ENCODE measurements at regions not wholly inside any gene's neighbourhood (a gene's known extent, or its start where the extent isn't known, plus 50 kb on each side); places are given as distances from the start of the nearest gene placed in this dataset.

GRCh38 chr5:175765858-175766257 is 105.5 kb upstream of the CPLX2 start:
- Histone ChIP-seq H3K27ac (no peak overlapping the region), H3K4me1 (no peaks in the 10 kb centered on the region), H3K36me3 (replicated peaks in 1 of 2; ENCODE audit: insufficient read depth in 1 of 2, low read depth in 2 of 2) (no peaks in the 10 kb centered on the region), H3K27me3 (no peaks in the 10 kb centered on the region), H3K4me3 (no peak overlapping the region), H3K9me3 (peaks cover 0 to 17% (median 0%) of the 10 kb centered on the region in 3 donors)
- no peak for TF ChIP-seq POLR2A (IDR thresholded peaks at IDR 0.05)
- TF ChIP-seq CTCF (IDR thresholded peaks at IDR 0.05): no peak
- DNase-seq (no peak), ATAC-seq (no peak)
- intact Hi-C loops (cut with DNase I): no loop called here
- WGBS, 2 donors: 68 to 74% methylated on average over 3 of the region's 3 CpGs

GRCh38 chr5:175766963-175767362 is 104.4 kb upstream of the CPLX2 start:
- Histone ChIP-seq H3K9me3 (peaks cover 0 to 9% (median 0%) of the 10 kb centered on the region in 3 donors), H3K27me3 (no peaks in the 10 kb centered on the region), H3K36me3 (replicated peaks in 1 of 2; ENCODE audit: insufficient read depth in 1 of 2, low read depth in 2 of 2) (no peaks in the 10 kb centered on the region), H3K4me1 (no peaks in the 10 kb centered on the region), H3K4me3 (no peak overlapping the region), H3K27ac (no peak overlapping the region)
- ATAC-seq: no peak
- DNase-seq: no peak
- intact Hi-C loops (cut with DNase I): no loop called here
- TF ChIP-seq POLR2A (IDR thresholded peaks at IDR 0.05) (no peak), CTCF (IDR thresholded peaks at IDR 0.05) (no peak)
- 38 to 89% methylated on average over 1 to 2 of the region's 2 CpGs for WGBS, 2 donors

GRCh38 chr5:175772747-175773533 is 98.4 kb upstream of the CPLX2 start:
- H3K9me3 ChIP-seq: no peaks in the 10 kb centered on the region
- H3K27ac ChIP-seq: no peak overlapping the region
- intact Hi-C loops (cut with DNase I): no loop called here
- WGBS, 2 donors: 2 to 10% methylated on average over 24 to 50 of the region's 50 CpGs
- H3K27me3 ChIP-seq: no peaks in the 10 kb centered on the region
- no peak overlapping the region for H3K4me3 ChIP-seq
- ATAC-seq (no peak), DNase-seq (no peak)
- H3K4me1 ChIP-seq: no peaks in the 10 kb centered on the region
- TF ChIP-seq POLR2A (IDR thresholded peaks at IDR 0.05) (no peak), CTCF (IDR thresholded peaks at IDR 0.05) (no peak)
- H3K36me3 ChIP-seq (replicated peaks in 1 of 2; ENCODE audit: insufficient read depth in 1 of 2, low read depth in 2 of 2): no peaks in the 10 kb centered on the region

- no peak for ATAC-seq
- H3K9me3 ChIP-seq: no peaks in the 10 kb centered on the region
- no peaks in the 10 kb centered on the region for H3K4me1 ChIP-seq
- DNase-seq: no peak
- no peaks in the 10 kb centered on the region for H3K27me3 ChIP-seq
- H3K4me3 ChIP-seq: no peak overlapping the region
- no peaks in the 10 kb centered on the region for H3K36me3 ChIP-seq (replicated peaks in 1 of 2; ENCODE audit: insufficient read depth in 1 of 2, low read depth in 2 of 2)
- intact Hi-C loops (cut with DNase I): no loop called here
- WGBS, 2 donors: 5 to 19% methylated on average over 12 of the region's 12 CpGs
- no peak overlapping the region for H3K27ac ChIP-seq
- TF ChIP-seq CTCF (IDR thresholded peaks at IDR 0.05): no peak
- no peak for TF ChIP-seq POLR2A (IDR thresholded peaks at IDR 0.05)
These were observed 97.8 kb upstream of the CPLX2 start for GRCh38 chr5:175773534-175774070.

- H3K4me3 ChIP-seq: no peak overlapping the region
- no peaks in the 10 kb centered on the region for H3K36me3 ChIP-seq (replicated peaks in 1 of 2; ENCODE audit: insufficient read depth in 1 of 2, low read depth in 2 of 2)
- no peak for ATAC-seq
- H3K27ac ChIP-seq: no peak overlapping the region
- TF ChIP-seq CTCF (IDR thresholded peaks at IDR 0.05): no peak
- TF ChIP-seq POLR2A (IDR thresholded peaks at IDR 0.05): no peak
- DNase-seq: no peak
- H3K9me3 ChIP-seq: no peaks in the 10 kb centered on the region
- H3K4me1 ChIP-seq: no peaks in the 10 kb centered on the region
- intact Hi-C loops (cut with DNase I): no loop called here
- no peaks in the 10 kb centered on the region for H3K27me3 ChIP-seq
- 76 to 79% methylated on average over 7 of the region's 7 CpGs for WGBS, 2 donors
These were observed 96.0 kb upstream of the CPLX2 start for GRCh38 chr5:175775416-175775815.

Data from body of pancreas (tissue), 4 donors.